ENCODE measurements at regions not wholly inside any gene's neighbourhood (a gene's known extent, or its start where the extent isn't known, plus 50 kb on each side); places are given as distances from the start of the nearest gene placed in this dataset.

GRCh38 chr7:67817481-67817880, 820.8 kb downstream of the TYW1 start:
- H3K27ac ChIP-seq: no peak overlapping the region
- no peaks in the 10 kb centered on the region for H3K36me3 ChIP-seq
- ATAC-seq (ENCODE audit: insufficient number of reproducible peaks, low FRiP score, low read depth) (no peak), DNase-seq (ENCODE audit: low spot score) (no peak)
- no peak overlapping the region for H3K4me3 ChIP-seq
- no peaks in the 10 kb centered on the region for H3K9me3 ChIP-seq
- H3K4me1 ChIP-seq (ENCODE audit: control insufficient read depth in 1 of 2, low read depth in 2 of 2): no peaks in the 10 kb centered on the region
- TF ChIP-seq CTCF (IDR thresholded peaks at IDR 0.05): no peak
- H3K27me3 ChIP-seq (replicated peaks; ENCODE audit: insufficient read depth): no peaks in the 10 kb centered on the region

GRCh38 chr7:67821116-67821515, 824.5 kb downstream of the TYW1 start:
- Histone ChIP-seq H3K4me3 (no peak overlapping the region), H3K36me3 (no peaks in the 10 kb centered on the region), H3K27me3 (replicated peaks; ENCODE audit: insufficient read depth) (no peaks in the 10 kb centered on the region), H3K9me3 (no peaks in the 10 kb centered on the region), H3K27ac (no peak overlapping the region), H3K4me1 (ENCODE audit: control insufficient read depth in 1 of 2, low read depth in 2 of 2) (no peaks in the 10 kb centered on the region)
- DNase-seq (ENCODE audit: low spot score): no peak
- ATAC-seq (ENCODE audit: insufficient number of reproducible peaks, low FRiP score, low read depth): no peak
- TF ChIP-seq CTCF (IDR thresholded peaks at IDR 0.05): no peak

- Histone ChIP-seq H3K27me3 (replicated peaks; ENCODE audit: insufficient read depth) (no peaks in the 10 kb centered on the region), H3K36me3 (no peaks in the 10 kb centered on the region), H3K27ac (no peak overlapping the region), H3K9me3 (no peaks in the 10 kb centered on the region), H3K4me1 (ENCODE audit: control insufficient read depth in 1 of 2, low read depth in 2 of 2) (no peaks in the 10 kb centered on the region), H3K4me3 (no peak overlapping the region)
- ATAC-seq (ENCODE audit: insufficient number of reproducible peaks, low FRiP score, low read depth) (no peak), DNase-seq (ENCODE audit: low spot score) (no peak)
- TF ChIP-seq CTCF (IDR thresholded peaks at IDR 0.05): no peak
These were observed 826.7 kb downstream of the TYW1 start for GRCh38 chr7:67823345-67823744.

GRCh38 chr7:67825356-67825755, 828.7 kb downstream of the TYW1 start:
- DNase-seq (ENCODE audit: low spot score) (no peak), ATAC-seq (ENCODE audit: insufficient number of reproducible peaks, low FRiP score, low read depth) (no peak)
- H3K9me3 ChIP-seq: no peaks in the 10 kb centered on the region
- no peaks in the 10 kb centered on the region for H3K36me3 ChIP-seq
- no peak overlapping the region for H3K27ac ChIP-seq
- H3K4me1 ChIP-seq (ENCODE audit: control insufficient read depth in 1 of 2, low read depth in 2 of 2): no peaks in the 10 kb centered on the region
- H3K27me3 ChIP-seq (replicated peaks; ENCODE audit: insufficient read depth): no peaks in the 10 kb centered on the region
- no peak overlapping the region for H3K4me3 ChIP-seq
- TF ChIP-seq CTCF (IDR thresholded peaks at IDR 0.05): no peak

- Histone ChIP-seq H3K4me1 (ENCODE audit: control insufficient read depth in 1 of 2, low read depth in 2 of 2) (no peaks in the 10 kb centered on the region), H3K9me3 (no peaks in the 10 kb centered on the region), H3K36me3 (no peaks in the 10 kb centered on the region), H3K4me3 (no peak overlapping the region), H3K27me3 (replicated peaks; ENCODE audit: insufficient read depth) (no peaks in the 10 kb centered on the region), H3K27ac (no peak overlapping the region)
- DNase-seq (ENCODE audit: low spot score) (no peak), ATAC-seq (ENCODE audit: insufficient number of reproducible peaks, low FRiP score, low read depth) (no peak)
- no peak for TF ChIP-seq CTCF (IDR thresholded peaks at IDR 0.05)
These were observed 845.3 kb downstream of the TYW1 start for GRCh38 chr7:67841896-67842295.
